ENCODE measurements at regions not wholly inside any gene's neighbourhood (a gene's known extent, or its start where the extent isn't known, plus 50 kb on each side); places are given as distances from the start of the nearest gene placed in this dataset.

- H3K4me1 ChIP-seq: no peaks in the 10 kb centered on the region
- no peak for DNase-seq
- H3K9ac ChIP-seq (ENCODE audit: low read depth in 2 of 2, low read length in 2 of 2): no peak overlapping the region
- TF ChIP-seq CTCF (IDR thresholded peaks at IDR 0.05): no peak
- no peak overlapping the region for H3K27ac ChIP-seq
- H3K27me3 ChIP-seq: no peaks in the 10 kb centered on the region
- no peaks in the 10 kb centered on the region for H3K36me3 ChIP-seq
- intact Hi-C loops (cut with DNase I): no loop called here
- no peak overlapping the region for H3K4me3 ChIP-seq
- no peaks in the 10 kb centered on the region for H3K9me3 ChIP-seq
Observed at GRCh38 chr6:48188158-48188557, 77.2 kb upstream of the PTCHD4 start.

GRCh38 chr6:48186746-48187145, 75.7 kb upstream of the PTCHD4 start:
- no peaks in the 10 kb centered on the region for H3K27me3 ChIP-seq
- no peaks in the 10 kb centered on the region for H3K9me3 ChIP-seq
- H3K4me1 ChIP-seq: no peaks in the 10 kb centered on the region
- H3K36me3 ChIP-seq: no peaks in the 10 kb centered on the region
- H3K27ac ChIP-seq: no peak overlapping the region
- H3K4me3 ChIP-seq: no peak overlapping the region
- no peak overlapping the region for H3K9ac ChIP-seq (ENCODE audit: low read depth in 2 of 2, low read length in 2 of 2)
- no peak for DNase-seq
- TF ChIP-seq CTCF (IDR thresholded peaks at IDR 0.05): no peak
- intact Hi-C loops (cut with DNase I): no loop called here

- TF ChIP-seq CTCF (IDR thresholded peaks at IDR 0.05): no peak
- H3K9me3 ChIP-seq: no peaks in the 10 kb centered on the region
- DNase-seq: no peak
- intact Hi-C loops (cut with DNase I): no loop called here
- H3K27me3 ChIP-seq: no peaks in the 10 kb centered on the region
- no peaks in the 10 kb centered on the region for H3K36me3 ChIP-seq
- H3K4me3 ChIP-seq: no peak overlapping the region
- no peaks in the 10 kb centered on the region for H3K4me1 ChIP-seq
- H3K9ac ChIP-seq (ENCODE audit: low read depth in 2 of 2, low read length in 2 of 2): no peak overlapping the region
- H3K27ac ChIP-seq: no peak overlapping the region
Observed at GRCh38 chr6:48184648-48185047, 73.7 kb upstream of the PTCHD4 start.

- no peaks in the 10 kb centered on the region for H3K9me3 ChIP-seq
- TF ChIP-seq CTCF (IDR thresholded peaks at IDR 0.05): no peak
- intact Hi-C loops (cut with DNase I): no loop called here
- no peaks in the 10 kb centered on the region for H3K36me3 ChIP-seq
- no peak overlapping the region for H3K4me3 ChIP-seq
- H3K9ac ChIP-seq (ENCODE audit: low read depth in 2 of 2, low read length in 2 of 2): no peak overlapping the region
- no peak for DNase-seq
- H3K27ac ChIP-seq: no peak overlapping the region
- H3K4me1 ChIP-seq: no peaks in the 10 kb centered on the region
- H3K27me3 ChIP-seq: no peaks in the 10 kb centered on the region
Observed at GRCh38 chr6:48183811-48184605, 73.0 kb upstream of the PTCHD4 start.

GRCh38 chr6:48183178-48183577, 72.2 kb upstream of the PTCHD4 start:
- H3K4me1 ChIP-seq: no peaks in the 10 kb centered on the region
- H3K36me3 ChIP-seq: no peaks in the 10 kb centered on the region
- no peak overlapping the region for H3K27ac ChIP-seq
- no peak for DNase-seq
- no peak overlapping the region for H3K9ac ChIP-seq (ENCODE audit: low read depth in 2 of 2, low read length in 2 of 2)
- no peak for TF ChIP-seq CTCF (IDR thresholded peaks at IDR 0.05)
- H3K27me3 ChIP-seq: no peaks in the 10 kb centered on the region
- H3K9me3 ChIP-seq: no peaks in the 10 kb centered on the region
- intact Hi-C loops (cut with DNase I): no loop called here
- H3K4me3 ChIP-seq: no peak overlapping the region

Data from colonic mucosa (tissue), 4 donors.